K562 (cell line): ENCODE measurements at regions not wholly inside any gene's neighbourhood (a gene's known extent, or its start where the extent isn't known, plus 50 kb on each side); places are given as distances from the start of the nearest gene placed in this dataset.

Source experiments
- ATAC-seq: fragments of 200-7000 bp; cut with Tn5 transposase; 3 replicates; pipeline ENCODE4 v1.9.1; 2020; ENCODE audit warnings: moderate library complexity
- BruUV-seq: library from RNA; stranded (reverse); fragments of 400-500 nt; replicated peaks from 2 replicates; lab custom pipeline; 2021; lab: Mats Ljungman, UMichigan
- CTCF ChIA-PET: fragments of 300-600 bp; formaldehyde crosslinking; extraction: SDS; loops from one replicate; lab custom pipeline; 2021; ENCODE audit warnings: low intra/inter-chr PET ratio; lab: Yijun Ruan, JAX
- POLR2A ChIA-PET: fragments of 300-600, 350-650 bp; sonication (Branson Sonifier 250); formaldehyde crosslinking; extraction: SDS; loops from one replicate; lab custom pipeline; 2021; ENCODE audit warnings: antibody characterized with exemption, inconsistent platforms; lab: Yijun Ruan, JAX
- DNase-seq, 4 experiments: peaks; one replicate each; pipeline versions ENCODE4 v3.0.0 to v3.0.0-alpha.2; 2011 to 2018; ENCODE audit warnings: low spot score in 3 of 4, mixed read lengths in 3 of 4; ENCODE audit errors: extremely low read depth in 1 of 4
- FAIRE-seq: peaks from 2 replicates; lab custom pipeline; 2011; peaks lifted over from hg19 to GRCh38; lab: Jason Lieb, UNC
- H2AFZ ChIP-seq: 2 replicates; pipeline ENCODE4 v1.6.0; 2011; ENCODE audit warnings: low read depth, low read length, control low read depth, inconsistent platforms
- H3K27ac ChIP-seq: fragments of 200-600 bp; 3 replicates; pipeline ENCODE4 v1.8.0; 2011; ENCODE audit warnings: low read depth, mild to moderate bottlenecking, control low read depth, inconsistent platforms, low read length, moderate library complexity, mixed read lengths; ENCODE audit errors: extremely low read depth
- H3K27me3 ChIP-seq, 2 experiments: fragments of 300-600 bp in 1 of 2; 2 replicates in 1 of 2; 3 replicates in 1 of 2; pipeline versions ENCODE4 v1.6.0 to v1.8.0; 2011; ENCODE audit warnings: inconsistent platforms in 2 of 2, low read length in 2 of 2, mild to moderate bottlenecking in 1 of 2, mixed read lengths in 1 of 2, moderate library complexity in 1 of 2; ENCODE audit not compliant: control insufficient read depth in 2 of 2, insufficient read depth in 2 of 2
- H3K36me3 ChIP-seq: fragments of 300-600 bp; 3 replicates; pipeline ENCODE4 v1.8.0; 2011; ENCODE audit warnings: mild to moderate bottlenecking, low read length, inconsistent platforms; ENCODE audit not compliant: control insufficient read depth, insufficient read depth
- H3K4me1 ChIP-seq, 2 experiments: fragments of 200-600 bp in 1 of 2; replicated peaks in 1 of 2; 2 replicates in 1 of 2; 3 replicates in 1 of 2; pipeline versions ENCODE4 v1.5.1 to v1.8.0; 2011; ENCODE audit warnings: inconsistent platforms in 2 of 2, low read length in 2 of 2, mild to moderate bottlenecking in 1 of 2, mixed read lengths in 1 of 2, moderate library complexity in 1 of 2; ENCODE audit not compliant: control insufficient read depth in 2 of 2, insufficient read depth in 2 of 2
- H3K4me2 ChIP-seq: 2 replicates; pipeline ENCODE4 v1.6.1; 2011; ENCODE audit warnings: low read length, control low read depth, inconsistent platforms, mixed read lengths; ENCODE audit not compliant: insufficient read depth
- H3K4me3 ChIP-seq: fragments of 200-600 bp; sonication (generic), shearing (Covaris generic); 2 replicates; pipeline ENCODE4 v1.5.1; 2016; ENCODE audit warnings: control low read depth, inconsistent platforms
- H3K79me2 ChIP-seq: fragments of 200-600 bp; 3 replicates; pipeline ENCODE4 v1.8.0; 2011; ENCODE audit warnings: low read length, inconsistent platforms; ENCODE audit not compliant: control insufficient read depth, insufficient read depth
- H3K9ac ChIP-seq, 2 experiments: 2 replicates each; pipeline versions ENCODE4 v1.6.0 to v1.6.1; 2011; ENCODE audit warnings: low read depth in 2 of 2, low read length in 2 of 2, control low read depth in 1 of 2, inconsistent platforms in 1 of 2, mild to moderate bottlenecking in 1 of 2, mixed read lengths in 1 of 2; ENCODE audit not compliant: insufficient read depth in 1 of 2
- H3K9me1 ChIP-seq: one replicate; pipeline ENCODE4 v1.6.0; 2011; ENCODE audit warnings: inconsistent platforms, mild to moderate bottlenecking, low read length, moderate library complexity; ENCODE audit not compliant: control insufficient read depth, insufficient read depth
- H3K9me3 ChIP-seq: replicated peaks from 2 replicates; pipeline ENCODE4 v1.5.1; 2011; ENCODE audit warnings: low read depth, low read length, inconsistent platforms; ENCODE audit not compliant: control insufficient read depth, insufficient read depth
- H4K20me1 ChIP-seq: replicated peaks from 2 replicates; pipeline ENCODE4 v1.6.1; 2011; ENCODE audit warnings: low read length, inconsistent platforms, mixed read lengths; ENCODE audit not compliant: control insufficient read depth, insufficient read depth
- MECOM ChIP-seq: fragments of 250-450 bp; sonication (Bioruptor Pico); IDR thresholded peaks from 2 replicates; pipeline ENCODE4 v1.8.0; 2022; ENCODE audit warnings: inconsistent platforms
- WGBS: fragments of 100-300 bp; shearing (Covaris generic); methylation state at CpG from one replicate; pipeline ENCODE4 v1.1.6; 2016; ENCODE audit warnings: low coverage, mixed read lengths; ENCODE audit not compliant: insufficient coverage; ENCODE audit errors: missing lambda C conversion rate; 5-methylcytosine and 5-hydroxymethylcytosine counted together
- in situ Hi-C: fragments of 300-500 bp; cut with MboI; formaldehyde crosslinking; loops from 4 replicates; pipeline ENCODE4 v1.15.0; 2018; ENCODE audit warnings: inconsistent platforms, mixed read lengths
- intact Hi-C: fragments of 100-400 bp; cut with micrococcal nuclease; formaldehyde crosslinking; loops from 2 replicates; pipeline ENCODE4 v1.14.2; 2022
- TF ChIP-seq, protein P1 (sequence below): fragments of 450-650 bp; IDR thresholded peaks from 2 replicates; pipeline ENCODE4 v1.6.1; 2016; ENCODE audit warnings: low read depth

DNA sequence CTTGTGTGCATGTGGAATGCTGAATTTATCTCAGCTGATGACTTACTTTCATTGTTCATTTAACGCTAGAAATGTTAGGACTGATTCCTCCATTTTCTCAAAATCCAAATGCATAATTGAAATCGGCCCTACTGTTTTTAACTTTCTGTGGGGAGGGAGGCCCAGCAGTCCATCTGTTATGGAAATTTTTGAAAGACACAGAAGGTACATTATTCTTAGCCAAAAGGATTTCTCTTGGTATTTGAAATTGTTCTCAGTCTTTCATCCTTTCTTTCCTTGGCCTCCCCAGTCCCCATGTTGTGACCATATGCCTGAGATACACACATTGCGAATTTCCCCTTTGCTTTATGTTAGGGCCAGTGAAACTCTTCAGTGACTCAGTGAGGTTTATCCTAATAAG lies 549.9 kb downstream of the IRX1 start:
- H3K4me2 ChIP-seq, result no peak overlapping the region
- H2AFZ ChIP-seq, result no peak overlapping the region
- no peak for ATAC-seq
- intact Hi-C loops, result no loop called here
- no peaks in the 10 kb centered on the region for H3K79me2 ChIP-seq
- POLR2A ChIA-PET, result no interaction called here
- no peak for TF ChIP-seq MECOM (CRISPR knock-in tag)
- TF ChIP-seq, protein P1, sequence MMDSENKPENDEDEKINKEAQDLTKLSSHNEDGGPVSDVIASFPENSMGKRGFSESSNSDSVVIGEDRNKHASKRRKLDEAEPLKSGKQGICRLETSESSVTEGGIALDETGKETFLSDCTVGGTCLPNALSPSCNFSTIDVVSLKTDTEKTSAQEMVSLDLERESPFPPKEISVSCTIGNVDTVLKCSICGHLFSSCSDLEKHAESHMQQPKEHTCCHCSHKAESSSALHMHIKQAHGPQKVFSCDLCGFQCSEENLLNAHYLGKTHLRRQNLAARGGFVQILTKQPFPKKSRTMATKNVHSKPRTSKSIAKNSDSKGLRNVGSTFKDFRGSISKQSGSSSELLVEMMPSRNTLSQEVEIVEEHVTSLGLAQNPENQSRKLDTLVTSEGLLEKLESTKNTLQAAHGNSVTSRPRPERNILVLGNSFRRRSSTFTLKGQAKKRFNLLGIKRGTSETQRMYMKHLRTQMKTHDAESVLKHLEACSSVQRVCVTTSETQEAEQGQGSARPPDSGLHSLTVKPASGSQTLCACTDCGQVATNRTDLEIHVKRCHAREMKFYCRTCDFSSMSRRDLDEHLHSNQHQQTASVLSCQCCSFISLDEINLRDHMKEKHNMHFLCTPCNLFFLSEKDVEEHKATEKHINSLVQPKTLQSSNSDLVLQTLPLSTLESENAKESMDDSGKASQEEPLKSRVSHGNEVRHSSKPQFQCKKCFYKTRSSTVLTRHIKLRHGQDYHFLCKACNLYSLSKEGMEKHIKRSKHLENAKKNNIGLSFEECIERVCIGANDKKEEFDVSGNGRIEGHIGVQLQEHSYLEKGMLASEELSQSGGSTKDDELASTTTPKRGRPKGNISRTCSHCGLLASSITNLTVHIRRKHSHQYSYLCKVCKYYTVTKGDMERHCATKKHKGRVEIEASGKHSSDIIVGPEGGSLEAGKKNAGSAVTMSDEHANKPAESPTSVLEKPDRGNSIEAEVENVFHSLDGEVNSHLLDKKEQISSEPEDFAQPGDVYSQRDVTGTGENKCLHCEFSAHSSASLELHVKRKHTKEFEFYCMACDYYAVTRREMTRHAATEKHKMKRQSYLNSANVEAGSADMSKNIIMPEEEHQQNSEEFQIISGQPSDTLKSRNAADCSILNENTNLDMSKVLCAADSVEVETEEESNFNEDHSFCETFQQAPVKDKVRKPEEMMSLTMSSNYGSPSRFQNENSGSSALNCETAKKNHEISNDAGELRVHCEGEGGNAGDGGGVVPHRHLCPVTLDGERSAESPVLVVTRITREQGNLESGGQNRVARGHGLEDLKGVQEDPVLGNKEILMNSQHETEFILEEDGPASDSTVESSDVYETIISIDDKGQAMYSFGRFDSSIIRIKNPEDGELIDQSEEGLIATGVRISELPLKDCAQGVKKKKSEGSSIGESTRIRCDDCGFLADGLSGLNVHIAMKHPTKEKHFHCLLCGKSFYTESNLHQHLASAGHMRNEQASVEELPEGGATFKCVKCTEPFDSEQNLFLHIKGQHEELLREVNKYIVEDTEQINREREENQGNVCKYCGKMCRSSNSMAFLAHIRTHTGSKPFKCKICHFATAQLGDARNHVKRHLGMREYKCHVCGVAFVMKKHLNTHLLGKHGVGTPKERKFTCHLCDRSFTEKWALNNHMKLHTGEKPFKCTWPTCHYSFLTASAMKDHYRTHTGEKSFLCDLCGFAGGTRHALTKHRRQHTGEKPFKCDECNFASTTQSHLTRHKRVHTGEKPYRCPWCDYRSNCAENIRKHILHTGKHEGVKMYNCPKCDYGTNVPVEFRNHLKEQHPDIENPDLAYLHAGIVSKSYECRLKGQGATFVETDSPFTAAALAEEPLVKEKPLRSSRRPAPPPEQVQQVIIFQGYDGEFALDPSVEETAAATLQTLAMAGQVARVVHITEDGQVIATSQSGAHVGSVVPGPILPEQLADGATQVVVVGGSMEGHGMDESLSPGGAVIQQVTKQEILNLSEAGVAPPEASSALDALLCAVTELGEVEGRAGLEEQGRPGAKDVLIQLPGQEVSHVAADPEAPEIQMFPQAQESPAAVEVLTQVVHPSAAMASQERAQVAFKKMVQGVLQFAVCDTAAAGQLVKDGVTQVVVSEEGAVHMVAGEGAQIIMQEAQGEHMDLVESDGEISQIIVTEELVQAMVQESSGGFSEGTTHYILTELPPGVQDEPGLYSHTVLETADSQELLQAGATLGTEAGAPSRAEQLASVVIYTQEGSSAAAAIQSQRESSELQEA, result no peak
- H3K36me3 ChIP-seq, result no peaks in the 10 kb centered on the region
- no peak overlapping the region for H3K27ac ChIP-seq
- no TSS peak for BruUV-seq
- 0% methylated on average over 3 of the region's 3 CpGs for WGBS
- H3K9ac ChIP-seq, result no peak overlapping the region
- H3K4me3 ChIP-seq, result no peak overlapping the region
- FAIRE-seq, result no peak
- no peaks in the 10 kb centered on the region; the same call in 1 of the 2 replicates for H4K20me1 ChIP-seq
- no peaks in the 10 kb centered on the region for H3K9me1 ChIP-seq
- no peaks in the 10 kb centered on the region for H3K9me3 ChIP-seq
- in situ Hi-C loops, result no loop called here
- DNase-seq, result no peak
- CTCF ChIA-PET, result no interaction called here
- H3K27me3 ChIP-seq, result no peaks in the 10 kb centered on the region; a peak in 1 of 5 replicates
- H3K4me1 ChIP-seq, result no peaks in the 10 kb centered on the region
